HL-60 (cell line): ENCODE measurements at regions not wholly inside any gene's neighbourhood (a gene's known extent, or its start where the extent isn't known, plus 50 kb on each side); places are given as distances from the start of the nearest gene placed in this dataset.

Experiments used
- DNase-seq, 2 experiments: peaks; one replicate each; pipeline ENCODE4 v3.0.0-alpha.2; 2010 to 2020; ENCODE audit warnings: low read depth in 1 of 2, low spot score in 1 of 2
- H3K27ac ChIP-seq: fragments of 250-450 bp; sonication (Bioruptor Pico); replicated peaks from 2 replicates; pipeline ENCODE4 v1.5.1; 2020; ENCODE audit warnings: mild to moderate bottlenecking, moderate library complexity
- H3K27me3 ChIP-seq: fragments of 250-450 bp; sonication (Bioruptor Pico); 2 replicates; pipeline ENCODE4 v1.5.1; 2021; ENCODE audit warnings: mild to moderate bottlenecking, moderate library complexity; ENCODE audit not compliant: insufficient read depth, poor library complexity, severe bottlenecking
- H3K4me3 ChIP-seq: replicated peaks from 2 replicates; pipeline ENCODE4 v1.5.1; 2011; ENCODE audit warnings: mild to moderate bottlenecking, control low read depth, low read length; ENCODE audit not compliant: insufficient read depth
- GABPA ChIP-seq: IDR thresholded peaks from 2 replicates; pipeline ENCODE4 v1.6.1; 2012; ENCODE audit warnings: low read depth
- POLR2AphosphoS5 ChIP-seq: IDR thresholded peaks from 2 replicates; pipeline ENCODE4 v1.6.1; 2012; ENCODE audit warnings: low read depth
- REST ChIP-seq: IDR thresholded peaks from 2 replicates; pipeline ENCODE4 v1.6.1; 2012; ENCODE audit warnings: low read depth; ENCODE audit not compliant: insufficient replicate concordance
- SPI1 ChIP-seq: IDR thresholded peaks from 2 replicates; pipeline ENCODE4 v1.6.1; 2012; ENCODE audit warnings: low read depth, mild to moderate bottlenecking, borderline replicate concordance
- TF ChIP-seq, protein P1 (sequence below): IDR thresholded peaks from one replicate; pipeline ENCODE4 v1.5.1; 2011; ENCODE audit warnings: low read length, control low read depth, inconsistent platforms; ENCODE audit not compliant: insufficient read depth

- DNase-seq = no peak
- H3K27me3 ChIP-seq = no peaks in the 10 kb centered on the region
- no peak overlapping the region for H3K4me3 ChIP-seq
- no peak overlapping the region for H3K27ac ChIP-seq
- TF ChIP-seq REST = no peak
- TF ChIP-seq SPI1 = no peak
- TF ChIP-seq, protein P1, sequence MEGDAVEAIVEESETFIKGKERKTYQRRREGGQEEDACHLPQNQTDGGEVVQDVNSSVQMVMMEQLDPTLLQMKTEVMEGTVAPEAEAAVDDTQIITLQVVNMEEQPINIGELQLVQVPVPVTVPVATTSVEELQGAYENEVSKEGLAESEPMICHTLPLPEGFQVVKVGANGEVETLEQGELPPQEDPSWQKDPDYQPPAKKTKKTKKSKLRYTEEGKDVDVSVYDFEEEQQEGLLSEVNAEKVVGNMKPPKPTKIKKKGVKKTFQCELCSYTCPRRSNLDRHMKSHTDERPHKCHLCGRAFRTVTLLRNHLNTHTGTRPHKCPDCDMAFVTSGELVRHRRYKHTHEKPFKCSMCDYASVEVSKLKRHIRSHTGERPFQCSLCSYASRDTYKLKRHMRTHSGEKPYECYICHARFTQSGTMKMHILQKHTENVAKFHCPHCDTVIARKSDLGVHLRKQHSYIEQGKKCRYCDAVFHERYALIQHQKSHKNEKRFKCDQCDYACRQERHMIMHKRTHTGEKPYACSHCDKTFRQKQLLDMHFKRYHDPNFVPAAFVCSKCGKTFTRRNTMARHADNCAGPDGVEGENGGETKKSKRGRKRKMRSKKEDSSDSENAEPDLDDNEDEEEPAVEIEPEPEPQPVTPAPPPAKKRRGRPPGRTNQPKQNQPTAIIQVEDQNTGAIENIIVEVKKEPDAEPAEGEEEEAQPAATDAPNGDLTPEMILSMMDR = no peak
- no peak for TF ChIP-seq POLR2AphosphoS5
- TF ChIP-seq GABPA = no peak
Measured at GRCh38 chr2:155913356-155913755, 419.2 kb downstream of the NR4A2 start.

DNA sequence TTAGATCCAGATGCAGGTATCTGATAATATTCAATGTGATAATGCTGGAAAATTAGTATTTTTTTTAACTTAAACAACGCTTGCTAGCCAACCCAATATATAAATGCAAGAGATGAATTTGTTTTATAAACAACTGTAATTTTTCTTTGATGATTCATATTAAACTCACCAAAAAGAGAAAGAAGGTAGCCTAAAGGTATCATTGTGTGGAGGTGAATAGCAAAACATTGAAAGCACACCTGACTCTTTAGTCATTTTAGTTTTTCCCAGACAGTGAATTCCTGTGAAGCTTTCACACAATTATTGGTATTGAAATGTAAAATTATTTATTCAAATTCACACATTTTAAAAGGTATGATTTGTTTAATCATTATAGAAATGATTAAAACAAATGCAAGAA, 424.0 kb downstream of the NR4A2 start:
- TF ChIP-seq SPI1 (no peak), REST (no peak), POLR2AphosphoS5 (no peak), GABPA (no peak)
- TF ChIP-seq, protein P1 = no peak
- no peak for DNase-seq
- no peaks in the 10 kb centered on the region for H3K27me3 ChIP-seq
- no peak overlapping the region for H3K4me3 ChIP-seq
- no peak overlapping the region for H3K27ac ChIP-seq

- no peak for DNase-seq
- no peak overlapping the region for H3K27ac ChIP-seq
- no peak for TF ChIP-seq POLR2AphosphoS5
- TF ChIP-seq, protein P1 = no peak
- TF ChIP-seq REST = no peak
- no peak overlapping the region for H3K4me3 ChIP-seq
- H3K27me3 ChIP-seq = no peaks in the 10 kb centered on the region
Measured at GRCh38 chr2:155907211-155907610, 425.3 kb downstream of the NR4A2 start.
